Gastrocnemius medialis (tissue), 4 donors: ENCODE measurements at regions not wholly inside any gene's neighbourhood (a gene's known extent, or its start where the extent isn't known, plus 50 kb on each side); places are given as distances from the start of the nearest gene placed in this dataset.

Experiments used
- CTCF ChIP-seq, 5 experiments: fragments of 450-650 bp in 3 of 5; fragments of 200-600 bp in 2 of 5; sonication (generic) in 2 of 5; IDR thresholded peaks in 4 of 5; conservative IDR thresholded peaks in 1 of 5; 1 replicate in 4 of 5; 2 replicates in 1 of 5; pipeline ENCODE4 v1.5.1; 2016 to 2019; ENCODE audit warnings: antibody characterized with exemption in 5 of 5, mild to moderate bottlenecking in 3 of 5, moderate library complexity in 3 of 5
- POLR2A ChIP-seq, 2 donors: fragments of 450-650 bp; IDR thresholded peaks; one replicate each; pipeline ENCODE4 v1.6.1; 2017; ENCODE audit warnings: antibody characterized with exemption in 2 of 2, mild to moderate bottlenecking in 2 of 2, moderate library complexity in 2 of 2

- TF ChIP-seq CTCF (IDR thresholded peaks at IDR 0.05 in 4 of 5, conservative IDR thresholded peaks at IDR 0.05 in 1 of 5) (no peak), POLR2A (IDR thresholded peaks at IDR 0.05) (no peak)
These were observed 180.9 kb upstream of the GRID2 start for GRCh38 chr4:92122911-92123310.
